GM18511 (cell line): ENCODE measurements at regions not wholly inside any gene's neighbourhood (a gene's known extent, or its start where the extent isn't known, plus 50 kb on each side); places are given as distances from the start of the nearest gene placed in this dataset.

ENCODE experiments used
- ATAC-seq: cut with Tn5 transposase; IDR thresholded peaks from one replicate; pipeline ENCODE4 v1.9.1; 2021; ENCODE audit warnings: mild to moderate bottlenecking, moderate library complexity; ENCODE audit not compliant: unreplicated experiment

DNA sequence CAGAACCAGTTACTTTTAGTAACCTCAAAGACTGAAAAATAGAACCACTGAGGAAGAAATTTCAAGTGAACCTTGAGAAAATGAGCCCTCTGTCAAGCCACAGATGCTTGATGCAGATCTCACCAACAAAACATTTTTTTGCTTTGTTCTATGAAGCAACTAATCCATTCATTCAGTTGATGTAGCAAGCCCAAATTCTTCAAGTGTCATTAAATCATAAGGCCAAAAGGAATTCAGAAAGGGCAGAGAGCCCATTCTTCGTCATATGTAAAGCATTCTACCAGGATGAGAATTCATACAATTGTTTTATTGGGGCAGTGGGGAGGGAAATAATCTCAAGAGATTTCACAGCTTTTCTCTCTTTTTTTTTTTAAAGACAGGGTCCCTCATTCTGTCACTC, 218.0 kb upstream of the RGS6 start:
- no peak for ATAC-seq

DNA sequence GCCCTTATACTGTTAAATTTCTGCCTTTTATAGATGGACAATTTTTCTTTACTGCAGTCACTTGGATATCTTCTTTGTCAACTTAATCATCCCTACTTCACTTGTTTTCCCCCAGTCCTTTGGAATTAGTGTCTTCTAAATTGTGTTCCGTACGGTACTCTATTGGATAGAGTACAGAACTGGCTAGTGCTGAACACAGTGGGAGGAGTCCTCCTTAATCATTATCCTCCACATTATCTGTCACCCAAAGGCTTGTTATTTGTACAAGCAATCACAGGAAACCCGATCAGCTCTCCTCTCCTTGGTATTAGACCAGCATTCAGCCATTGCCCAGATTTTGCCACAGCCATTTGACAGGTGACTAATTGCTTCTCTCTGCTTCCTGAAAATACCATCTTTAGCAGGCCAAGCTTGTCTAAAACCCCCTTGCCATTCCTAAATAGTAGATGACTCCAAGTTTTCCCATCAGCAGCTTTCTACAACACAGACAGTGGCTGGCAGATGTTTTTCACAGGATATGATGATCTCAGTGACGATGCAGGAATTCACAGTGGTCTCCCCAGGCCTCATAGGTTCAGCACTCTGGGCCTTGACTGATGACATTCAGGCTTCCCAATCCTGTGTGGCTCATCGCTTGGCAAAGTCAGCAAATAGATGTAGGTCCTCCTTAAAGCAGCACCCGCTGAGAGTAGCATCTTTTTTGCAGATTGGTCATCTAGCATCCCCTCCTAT, 216.0 kb upstream of the RGS6 start:
- no peak for ATAC-seq

DNA sequence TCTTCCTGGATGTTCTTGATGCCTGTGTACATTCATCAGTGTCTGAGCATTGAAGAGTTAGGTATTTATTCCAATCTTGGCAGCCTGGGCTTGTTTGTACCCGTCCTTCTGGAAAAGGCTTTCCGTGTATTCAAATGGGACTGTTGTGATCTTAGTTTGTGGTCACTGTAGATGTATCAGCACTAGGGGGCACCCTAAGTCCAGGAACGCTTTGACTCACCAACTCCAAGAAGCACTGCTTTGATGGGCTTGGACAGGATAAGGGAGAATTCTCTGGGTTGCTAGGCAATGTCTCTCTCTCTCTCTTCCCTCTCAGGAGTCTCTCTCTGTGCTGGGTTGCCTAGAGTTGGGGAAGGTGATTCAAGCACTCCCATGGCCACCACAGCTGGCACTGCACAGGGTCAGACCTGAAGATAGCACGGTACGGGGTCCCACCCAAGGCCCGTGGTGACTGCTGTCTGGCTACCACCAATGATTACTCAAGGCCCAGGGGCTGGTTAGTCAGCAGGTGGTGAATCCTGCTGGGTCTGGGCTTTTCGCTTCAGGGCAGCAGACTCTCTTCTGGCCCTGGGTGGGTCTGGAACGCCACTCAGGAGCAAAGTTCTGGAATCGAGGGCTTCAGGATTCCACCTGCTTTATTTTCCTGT, 211.1 kb upstream of the RGS6 start:
- no peak for ATAC-seq

DNA sequence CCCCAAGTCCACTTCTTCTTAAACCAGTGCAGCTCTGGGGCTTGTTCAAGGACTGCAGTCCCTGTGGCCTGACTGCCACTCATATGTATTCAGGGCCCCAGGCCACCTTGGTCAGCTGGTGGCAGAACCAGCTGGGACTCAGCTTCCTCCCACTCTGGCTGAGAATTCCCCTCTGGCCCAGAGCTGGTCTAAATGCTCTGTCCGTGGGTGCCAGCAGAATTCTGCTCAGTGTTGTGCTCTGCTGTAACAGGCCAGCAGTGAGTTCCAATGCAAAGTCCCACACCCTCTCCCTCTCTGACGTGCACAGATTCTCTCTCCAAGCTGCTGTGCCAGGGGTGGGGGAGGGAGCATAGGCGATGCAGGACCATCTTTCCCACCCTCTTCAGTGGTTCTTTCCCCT, 210.4 kb upstream of the RGS6 start:
- no peak for ATAC-seq

DNA sequence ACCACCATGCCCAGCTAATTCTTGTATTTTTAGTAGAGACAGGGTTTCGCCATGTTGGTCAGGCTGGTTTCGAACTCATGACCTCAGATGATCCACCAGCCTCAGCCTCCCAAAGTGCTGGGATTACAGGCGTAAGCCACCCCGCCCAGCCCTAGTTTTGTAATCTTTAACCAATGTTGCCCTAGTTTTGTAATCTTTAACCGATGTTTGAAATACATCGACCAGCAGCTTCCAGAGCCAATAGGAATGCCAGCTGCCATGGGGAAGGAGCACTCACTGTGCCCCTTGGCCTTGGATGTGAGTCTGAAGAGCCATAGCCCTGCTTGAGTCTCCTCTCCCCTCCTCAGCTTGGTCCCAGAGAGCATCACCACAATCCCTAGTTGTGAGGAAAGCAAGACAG, 209.3 kb upstream of the RGS6 start:
- no peak for ATAC-seq

DNA sequence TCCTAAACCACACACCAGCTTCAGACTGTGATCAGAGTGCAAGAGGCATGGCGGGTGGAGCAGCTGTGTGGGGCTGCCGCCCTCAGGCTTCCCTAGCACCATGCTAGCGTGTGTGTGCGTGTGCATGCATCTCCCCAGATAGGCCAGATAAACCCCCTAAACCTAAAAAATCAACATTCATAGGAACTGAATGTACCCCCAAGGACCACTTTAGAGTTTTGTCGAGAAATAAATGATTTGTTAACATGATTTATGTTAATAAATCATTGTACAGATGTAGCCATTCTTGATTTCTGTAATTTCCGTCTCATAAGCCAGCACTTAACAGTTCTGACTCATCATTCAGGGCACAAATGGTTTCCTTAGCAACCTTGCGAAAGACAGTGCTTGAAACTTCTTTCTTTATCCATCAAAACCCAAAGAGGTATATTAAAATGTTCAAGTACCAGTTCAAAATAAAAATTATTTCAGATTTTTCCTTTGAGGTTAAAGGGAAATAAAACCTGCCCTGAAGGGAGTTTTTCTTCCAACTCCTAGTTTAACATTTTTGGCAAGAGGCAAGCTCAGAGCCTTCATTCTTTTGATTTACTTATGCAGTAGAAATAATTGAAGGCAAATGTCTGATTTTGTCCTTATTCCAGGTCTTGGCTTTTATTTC, 206.2 kb upstream of the RGS6 start:
- no peak for ATAC-seq

DNA sequence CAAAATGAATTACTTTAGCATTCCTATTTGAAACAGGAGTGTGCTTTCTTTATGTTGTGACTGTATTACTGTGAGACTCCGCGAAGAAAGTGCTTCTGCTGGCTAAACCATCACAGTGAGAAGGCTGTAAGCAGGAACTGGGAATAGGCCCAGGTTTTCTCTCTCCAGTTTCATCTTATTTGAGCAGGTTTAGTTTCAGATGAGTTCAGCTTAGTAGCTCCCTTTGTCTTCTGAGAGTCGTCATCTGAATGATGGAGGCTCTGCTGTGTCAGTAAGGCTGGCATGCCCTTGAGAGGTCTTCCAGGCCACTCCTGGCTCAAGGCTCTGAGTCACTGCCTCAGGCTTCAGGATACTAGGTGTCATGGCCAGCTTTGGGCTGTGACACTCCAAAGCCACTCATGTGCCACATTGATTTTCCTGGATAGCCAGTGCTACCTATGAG, 205.6 kb upstream of the RGS6 start:
- ATAC-seq, result no peak

DNA sequence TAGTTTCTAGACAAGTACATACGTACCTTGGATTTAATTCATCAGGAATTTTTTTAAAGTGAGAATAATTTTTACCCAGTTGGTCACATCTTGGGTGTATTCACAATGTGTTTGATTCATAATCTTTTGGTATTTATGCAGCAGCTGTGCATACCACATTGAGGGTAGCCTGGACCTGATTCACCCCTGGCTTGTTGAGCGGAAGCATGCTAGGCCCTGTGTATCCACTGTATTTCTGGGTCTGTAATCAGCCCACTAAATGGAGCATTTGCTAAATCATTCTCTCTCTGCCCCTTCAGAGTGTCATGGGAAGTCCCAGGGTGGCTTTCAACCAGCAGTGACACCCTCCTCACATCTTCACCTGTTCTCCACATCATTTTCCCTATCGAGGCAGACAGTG, 203.8 kb upstream of the RGS6 start:
- ATAC-seq, result no peak

DNA sequence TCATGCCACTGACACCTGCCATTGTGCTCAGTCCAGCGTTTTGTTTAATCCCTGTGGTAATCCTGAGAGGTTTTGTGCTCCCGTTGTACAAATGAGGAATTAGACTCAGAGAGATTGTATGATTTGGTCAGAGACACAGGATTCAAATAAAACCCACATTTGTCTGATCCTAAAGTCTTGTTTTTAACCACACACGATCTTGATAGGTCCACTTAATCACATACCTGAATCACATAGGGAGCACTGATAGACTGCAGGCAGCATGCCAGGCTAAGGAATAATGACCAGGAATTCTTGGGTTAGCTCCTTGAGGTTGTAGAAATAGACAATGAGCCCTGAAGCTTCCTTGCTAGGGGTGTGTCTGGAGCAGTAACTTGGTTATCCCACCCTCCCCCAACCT, 202.6 kb upstream of the RGS6 start:
- ATAC-seq, result no peak

DNA sequence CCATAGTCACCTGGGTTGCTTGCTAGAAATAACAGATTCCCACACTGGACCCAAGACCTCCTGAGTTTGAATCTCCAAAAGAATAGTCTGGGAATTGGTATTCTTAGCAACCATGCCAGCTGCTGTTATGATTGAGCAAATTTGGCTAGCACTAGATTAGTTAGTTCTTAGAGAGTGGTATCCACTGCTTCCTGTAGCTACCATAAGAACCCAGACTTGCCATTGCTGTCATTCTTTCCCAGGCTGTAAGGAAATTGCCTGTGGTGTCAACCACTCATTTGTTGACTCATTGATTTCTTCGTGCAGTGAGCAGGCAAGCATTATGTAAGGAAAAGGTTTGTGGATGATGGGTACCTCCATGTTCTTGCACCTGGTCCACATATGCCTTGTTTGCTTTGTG, 201.8 kb upstream of the RGS6 start:
- ATAC-seq, result no peak

DNA sequence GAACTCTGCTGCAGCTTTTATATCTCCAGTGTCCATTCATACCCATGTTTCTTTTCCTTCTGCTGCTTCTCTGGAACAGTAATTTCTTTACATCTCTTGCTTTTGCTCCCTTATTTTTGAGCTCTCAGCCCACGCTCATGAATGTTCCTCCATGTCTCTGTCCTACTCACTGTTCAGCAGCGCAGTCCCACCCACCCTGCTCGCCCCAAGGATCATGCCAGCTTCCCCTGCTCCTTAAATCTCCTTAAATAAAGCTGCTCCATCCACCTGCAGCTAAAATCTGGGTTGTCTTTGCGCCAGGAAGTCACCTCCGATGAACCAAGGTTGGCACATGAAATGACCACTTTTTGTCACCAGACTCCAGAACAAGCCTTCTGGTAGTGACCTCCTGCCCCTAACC, 201.1 kb upstream of the RGS6 start:
- ATAC-seq, result no peak

DNA sequence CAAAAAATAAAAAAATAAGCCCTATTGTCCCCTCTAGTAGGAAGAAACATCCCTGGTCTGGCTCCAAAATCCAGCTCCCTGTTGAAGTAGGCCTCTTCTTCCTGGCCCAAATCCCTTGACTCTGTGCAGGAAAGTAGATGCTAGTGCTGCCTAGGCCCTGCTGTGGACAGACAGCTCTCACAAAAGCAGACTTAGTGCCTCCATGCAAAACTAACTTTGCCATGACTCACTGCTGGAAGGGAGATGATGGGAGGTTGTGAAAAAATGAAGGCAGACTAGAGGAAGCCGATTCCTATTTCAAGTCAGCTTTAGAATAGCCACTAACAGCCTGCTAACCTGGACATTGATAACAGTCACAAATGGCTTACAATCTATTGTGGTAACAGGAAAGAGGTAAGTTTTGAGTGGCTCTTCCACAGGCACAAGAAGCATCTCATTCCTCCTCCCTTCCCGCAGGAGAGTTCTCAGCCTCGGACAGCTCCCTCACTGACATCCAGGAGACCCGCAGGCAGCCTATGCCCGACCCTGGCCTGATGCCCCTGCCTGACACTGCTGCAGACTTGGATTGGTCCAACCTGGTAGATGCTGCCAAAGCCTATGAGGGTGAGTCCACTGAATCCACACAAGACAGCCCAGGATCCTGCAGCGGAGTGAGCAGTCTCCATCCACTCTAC, 198.9 kb upstream of the RGS6 start:
- no peak for ATAC-seq

DNA sequence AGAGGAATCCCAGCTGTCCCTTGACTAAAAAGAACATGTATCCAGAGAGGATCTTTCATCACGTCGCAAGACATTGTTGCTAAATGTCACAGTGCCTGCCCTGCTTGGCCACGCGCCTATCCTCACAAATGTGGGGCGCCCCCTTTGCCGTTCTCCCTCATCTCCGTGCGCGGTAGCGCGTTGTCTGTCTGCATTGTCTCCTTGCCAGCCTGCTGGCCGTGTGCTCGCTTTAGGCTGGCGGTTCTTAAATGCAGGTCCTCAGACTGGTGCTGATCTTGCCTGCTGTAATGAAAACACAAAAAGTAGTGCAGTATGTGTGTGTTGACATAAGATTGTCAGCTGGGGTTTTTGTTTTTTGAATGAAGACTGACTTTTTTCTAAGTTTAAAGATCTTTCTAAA, 198.2 kb upstream of the RGS6 start:
- no peak for ATAC-seq

DNA sequence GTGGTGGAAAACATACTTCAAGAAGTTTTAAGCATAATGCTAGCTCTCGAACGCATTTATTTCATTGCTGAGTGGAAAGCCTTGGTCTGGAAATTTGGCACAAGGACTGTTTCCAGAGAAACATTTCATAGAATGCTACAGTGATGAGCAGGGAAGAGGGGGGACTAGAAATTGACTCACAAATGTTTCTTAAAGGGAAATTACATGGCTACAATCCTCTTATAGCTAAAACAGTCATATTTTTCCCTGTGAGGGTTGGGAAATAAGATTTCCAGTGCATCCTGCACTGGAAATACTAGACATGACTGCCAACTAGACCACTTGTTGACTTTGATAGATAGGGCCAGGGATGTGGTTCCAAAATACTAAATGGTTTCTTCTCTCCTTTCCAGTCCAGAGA, 197.3 kb upstream of the RGS6 start:
- no peak for ATAC-seq

DNA sequence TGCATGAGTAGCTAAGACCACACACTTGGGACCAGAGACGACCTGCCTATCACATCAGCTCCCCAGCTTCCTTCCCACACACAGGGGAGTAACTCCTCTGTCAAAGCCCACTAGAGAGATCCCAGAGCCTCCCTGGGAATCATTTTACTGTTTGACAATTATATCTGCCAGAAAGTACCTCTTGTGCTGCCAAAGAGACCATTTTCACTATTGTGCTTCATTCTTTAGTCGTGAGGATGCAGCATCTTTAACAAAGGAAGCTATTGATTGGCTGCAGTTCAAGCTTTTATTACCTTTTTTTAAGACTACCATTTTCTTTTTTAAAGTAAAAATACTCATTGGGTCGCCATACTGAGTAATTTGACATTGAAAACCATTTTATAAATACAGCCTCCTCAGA, 194.5 kb upstream of the RGS6 start:
- ATAC-seq, result no peak

DNA sequence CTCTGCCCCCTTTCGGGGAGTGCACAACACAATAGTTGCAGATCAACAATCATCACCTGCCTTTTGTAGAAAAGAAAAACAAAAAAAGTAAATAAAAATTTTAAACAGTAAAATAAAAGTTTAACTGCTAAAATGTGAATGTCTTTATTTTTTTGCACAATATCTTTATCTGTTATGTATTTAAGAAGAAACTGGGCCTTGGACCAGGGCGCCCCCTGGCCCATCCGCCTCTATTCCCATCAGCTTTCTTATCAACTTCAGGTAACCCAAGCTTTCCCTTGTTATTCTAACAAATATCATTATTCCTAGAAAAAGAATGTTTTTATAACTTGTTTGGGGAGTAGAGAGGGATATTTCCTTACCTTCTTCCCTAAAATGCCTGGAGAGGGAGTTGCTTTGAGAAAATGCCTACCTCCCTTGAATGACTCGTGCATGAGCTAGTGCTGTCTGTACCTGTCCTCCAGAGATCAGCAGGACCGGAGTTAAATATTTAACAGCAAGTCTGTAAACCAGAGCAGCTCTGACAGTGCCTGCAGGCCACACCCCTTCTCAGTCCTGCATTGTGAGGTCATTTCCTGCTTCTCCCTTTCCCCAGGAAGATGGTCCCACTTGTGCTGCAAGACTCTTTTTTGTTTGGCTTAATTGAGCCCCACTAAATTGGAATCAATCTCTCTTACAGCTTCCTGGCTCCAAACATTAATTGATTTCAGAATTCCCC, 192.8 kb upstream of the RGS6 start:
- ATAC-seq, result no peak

DNA sequence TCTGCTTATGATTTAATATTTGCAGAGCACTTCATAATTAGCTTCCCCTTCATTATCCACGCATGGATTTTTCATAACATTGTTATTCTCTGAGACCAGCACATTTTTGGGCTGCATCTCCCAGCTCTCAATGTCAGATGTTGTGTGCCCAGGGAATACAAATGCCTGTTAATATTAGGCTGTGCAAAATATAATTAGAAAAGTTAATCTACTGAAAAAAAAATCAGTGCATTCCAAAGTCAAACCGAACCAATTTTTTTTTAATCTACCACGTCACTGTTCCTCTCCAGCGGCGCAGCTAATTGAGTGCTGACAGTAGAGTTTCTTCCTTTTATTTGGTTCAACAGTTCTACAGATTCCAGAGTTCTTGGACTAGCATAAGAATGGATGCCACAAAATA, 191.0 kb upstream of the RGS6 start:
- ATAC-seq, result no peak

DNA sequence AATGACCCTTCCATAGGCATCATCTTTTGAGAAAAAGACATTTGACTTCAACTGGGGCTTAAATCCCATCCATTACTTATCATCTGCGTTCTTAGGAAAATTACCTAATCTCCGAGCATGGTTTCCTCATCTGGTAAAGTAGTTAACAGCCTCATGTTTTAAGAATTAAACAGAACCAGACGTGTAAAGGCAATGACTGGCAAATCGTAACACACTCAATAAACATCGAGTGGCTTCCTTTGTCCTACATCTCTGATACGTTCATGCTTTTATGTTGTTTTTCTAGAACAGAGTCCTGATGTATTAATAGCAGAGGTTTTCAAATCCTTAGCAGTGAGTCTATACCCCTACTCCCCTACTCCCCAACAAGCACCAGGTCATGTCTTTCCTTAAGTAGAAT, 189.7 kb upstream of the RGS6 start:
- ATAC-seq, result no peak

DNA sequence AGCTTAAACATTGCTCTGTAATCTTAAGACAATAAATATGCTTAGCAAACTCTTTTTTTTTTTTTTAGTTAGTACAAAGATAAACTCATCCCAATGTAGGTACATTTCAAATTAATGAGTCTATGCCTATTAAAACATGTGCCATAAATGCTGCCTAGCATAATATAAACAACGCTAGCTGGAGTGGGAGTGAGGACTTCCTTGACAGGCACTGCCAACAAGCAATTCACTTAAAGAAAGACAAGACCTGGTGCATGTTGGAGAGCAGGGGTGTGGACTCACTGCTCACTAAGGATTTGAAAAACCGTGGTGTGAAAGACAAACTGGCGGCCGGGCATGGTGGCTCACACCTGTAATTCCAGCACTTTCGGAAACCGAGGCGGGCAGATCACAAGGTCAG, 187.2 kb upstream of the RGS6 start:
- no peak for ATAC-seq

DNA sequence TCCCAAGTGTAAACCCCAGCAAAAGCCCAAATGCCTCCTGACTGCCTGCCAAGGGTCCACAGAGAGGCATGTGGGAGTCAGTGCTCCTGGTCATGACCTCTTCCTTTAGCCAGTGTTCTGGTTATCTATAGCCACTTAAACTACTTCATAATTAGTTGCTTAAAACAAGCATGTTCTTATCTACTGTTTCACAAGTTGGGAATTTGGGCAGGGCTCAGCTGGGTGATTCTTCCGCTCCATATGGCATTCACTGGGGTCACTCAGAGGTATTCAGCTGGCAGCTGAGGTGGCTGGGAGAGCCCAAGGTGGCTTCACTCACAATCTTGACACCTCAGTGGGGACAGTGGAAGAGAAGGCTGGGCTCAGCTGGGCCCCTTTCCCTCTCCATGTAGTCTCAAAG, 184.0 kb upstream of the RGS6 start:
- no peak for ATAC-seq

DNA sequence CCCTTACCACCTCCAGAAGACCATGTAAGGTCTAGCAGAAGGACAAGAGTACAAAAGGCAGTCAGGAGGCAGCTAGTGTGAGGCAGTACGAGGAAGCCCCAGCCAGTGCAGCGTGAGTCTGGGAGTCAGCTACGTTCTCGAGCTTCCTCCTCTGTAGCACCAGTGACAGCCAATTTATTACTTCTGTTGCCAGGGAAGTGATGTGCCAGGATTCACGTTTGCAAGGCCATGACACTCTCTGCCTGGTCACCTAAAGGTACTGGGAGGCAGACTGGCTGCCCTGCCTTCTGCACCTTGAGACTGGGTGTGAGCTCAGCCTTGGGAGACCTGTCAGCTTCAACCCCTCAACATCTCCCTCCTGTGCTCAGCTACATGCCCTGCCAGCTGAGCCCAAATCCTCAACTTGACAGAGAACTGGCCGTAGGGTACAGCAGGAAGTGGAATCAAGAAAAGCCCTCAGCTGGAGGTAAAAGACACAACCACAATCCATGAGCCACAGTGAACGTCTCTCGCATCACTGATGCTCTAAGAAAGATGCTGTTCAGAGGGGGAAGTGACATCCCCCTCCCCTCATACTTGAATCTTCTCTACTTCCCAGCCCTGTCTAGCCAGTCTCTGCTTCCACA, 182.5 kb upstream of the RGS6 start:
- no peak for ATAC-seq
